ENCODE measurements at regions not wholly inside any gene's neighbourhood (a gene's known extent, or its start where the extent isn't known, plus 50 kb on each side); places are given as distances from the start of the nearest gene placed in this dataset.
"Not testable (repeated sequence)": the region's sequence is repeated elsewhere in the genome, so short reads cannot be mapped to it uniquely, and the experiment has no call there.

GRCh38 chr1:188164459-188164858 lies 1335.7 kb downstream of the PLA2G4A start:
- no peak overlapping the region for H3K27ac Mint-ChIP-seq
- no peak for TF ChIP-seq CTCF (IDR thresholded peaks at IDR 0.05)
- H3K4me1 Mint-ChIP-seq = no peaks in the 10 kb centered on the region
- H3K9me3 Mint-ChIP-seq = peaks cover 4% of the 10 kb centered on the region
- no peak overlapping the region for H3K4me3 Mint-ChIP-seq
- no peaks in the 10 kb centered on the region for H3K27me3 Mint-ChIP-seq
- intact Hi-C loops (cut with micrococcal nuclease) = no loop called here
- ATAC-seq (ENCODE audit: low read depth) = no peak
- no peak for DNase-seq
- ChIA-PET CTCF (no interaction called here), POLR2A (no interaction called here)
- H3K36me3 Mint-ChIP-seq (ENCODE audit: low read depth) = no peaks in the 10 kb centered on the region

- Mint-ChIP-seq H3K27ac (no peak overlapping the region), H3K4me3 (no peak overlapping the region)
- ATAC-seq (ENCODE audit: low read depth) = no peak
Observed at GRCh38 chr1:188166654-188167053, 1337.9 kb downstream of the PLA2G4A start.

GRCh38 chr1:188169971-188170370 lies 1341.2 kb downstream of the PLA2G4A start:
- DNase-seq (no peak), ATAC-seq (ENCODE audit: low read depth) (no peak)
- CTCF ChIA-PET = no interaction called here
- Mint-ChIP-seq H3K27me3 (no peaks in the 10 kb centered on the region), H3K4me3 (no peak overlapping the region), H3K4me1 (no peaks in the 10 kb centered on the region), H3K27ac (no peak overlapping the region), H3K36me3 (ENCODE audit: low read depth) (no peaks in the 10 kb centered on the region), H3K9me3 (peaks cover 2% of the 10 kb centered on the region)
- no peak for TF ChIP-seq CTCF (IDR thresholded peaks at IDR 0.05)
- intact Hi-C loops (cut with micrococcal nuclease) = no loop called here
- POLR2A ChIA-PET = no interaction called here

More at GRCh38 chr1:188166654-188167053, 1337.9 kb downstream of the PLA2G4A start:
- Mint-ChIP-seq H3K27me3 (no peaks in the 10 kb centered on the region), H3K9me3 (peaks cover 2% of the 10 kb centered on the region), H3K4me1 (no peaks in the 10 kb centered on the region), H3K36me3 (ENCODE audit: low read depth) (no peaks in the 10 kb centered on the region)
- DNase-seq = no peak
- intact Hi-C loops (cut with micrococcal nuclease) = no loop called here
- CTCF ChIA-PET = no interaction called here
- POLR2A ChIA-PET = no interaction called here
- TF ChIP-seq CTCF (IDR thresholded peaks at IDR 0.05) = no peak

GRCh38 chr1:188170411-188170810 lies 1341.7 kb downstream of the PLA2G4A start:
- TF ChIP-seq CTCF (IDR thresholded peaks at IDR 0.05) = no peak
- intact Hi-C loops (cut with micrococcal nuclease) = no loop called here
- ATAC-seq (ENCODE audit: low read depth) = no peak
- Mint-ChIP-seq H3K9me3 (peaks cover 2% of the 10 kb centered on the region), H3K36me3 (ENCODE audit: low read depth) (no peaks in the 10 kb centered on the region), H3K4me1 (no peaks in the 10 kb centered on the region), H3K27me3 (no peaks in the 10 kb centered on the region), H3K27ac (no peak overlapping the region), H3K4me3 (no peak overlapping the region)
- no peak for DNase-seq
- CTCF ChIA-PET = no interaction called here
- POLR2A ChIA-PET = no interaction called here

DNA sequence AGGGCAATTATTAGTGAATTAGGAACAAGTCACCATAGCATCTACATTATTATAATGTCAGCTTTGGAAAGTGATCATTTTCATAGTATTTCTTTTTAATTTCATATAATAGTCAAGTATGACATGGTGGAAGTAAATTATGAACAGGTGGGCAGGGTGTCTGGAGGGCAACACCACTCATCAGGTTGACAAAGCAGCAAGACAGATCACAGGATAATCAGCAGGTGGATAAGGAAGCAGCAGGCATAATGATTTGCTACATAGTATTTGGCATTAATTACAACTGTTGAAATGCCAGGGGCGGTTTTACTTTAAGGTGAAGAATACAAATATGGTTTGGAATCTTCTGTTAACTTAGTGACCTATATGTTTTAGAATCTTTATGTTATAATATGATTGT lies 1342.2 kb downstream of the PLA2G4A start:
- intact Hi-C loops (cut with micrococcal nuclease) = no loop called here
- Mint-ChIP-seq H3K4me1 (no peaks in the 10 kb centered on the region), H3K4me3 (no peak overlapping the region), H3K9me3 (peaks cover 3% of the 10 kb centered on the region), H3K27ac (no peak overlapping the region), H3K36me3 (ENCODE audit: low read depth) (no peaks in the 10 kb centered on the region), H3K27me3 (no peaks in the 10 kb centered on the region)
- no peak for DNase-seq
- ChIA-PET CTCF (no interaction called here), POLR2A (no interaction called here)
- no peak for ATAC-seq (ENCODE audit: low read depth)
- TF ChIP-seq CTCF (IDR thresholded peaks at IDR 0.05) = no peak

GRCh38 chr1:188182063-188182462 lies 1353.3 kb downstream of the PLA2G4A start:
- H3K4me3 Mint-ChIP-seq; intact Hi-C loops (cut with micrococcal nuclease); H3K9me3 Mint-ChIP-seq; CTCF ChIA-PET; H3K27me3 Mint-ChIP-seq; DNase-seq; H3K27ac Mint-ChIP-seq; POLR2A ChIA-PET; H3K36me3 Mint-ChIP-seq (ENCODE audit: low read depth); H3K4me1 Mint-ChIP-seq; ATAC-seq (ENCODE audit: low read depth): not testable (repeated sequence)

All from activated B cell treated with CpG ODN at 0.5 μM for 24 hours (primary cell).